Colonic mucosa (tissue), 4 donors: ENCODE measurements at regions not wholly inside any gene's neighbourhood (a gene's known extent, or its start where the extent isn't known, plus 50 kb on each side); places are given as distances from the start of the nearest gene placed in this dataset.

Source experiments
- DNase-seq: peaks from one replicate; pipeline ENCODE4 v3.0.0-alpha.2; 2020
- H3K27ac ChIP-seq: fragments of 200-600 bp; one replicate; pipeline ENCODE4 v1.8.0; 2021
- H3K27me3 ChIP-seq: fragments of 200-600 bp; one replicate; pipeline ENCODE4 v1.8.0; 2021
- H3K36me3 ChIP-seq: fragments of 200-600 bp; one replicate; pipeline ENCODE4 v1.8.0; 2021
- H3K4me1 ChIP-seq: fragments of 200-600 bp; one replicate; pipeline ENCODE4 v1.8.0; 2021; ENCODE audit warnings: mild to moderate bottlenecking
- H3K4me3 ChIP-seq: fragments of 200-600 bp; one replicate; pipeline ENCODE4 v1.8.0; 2021
- H3K9ac ChIP-seq, 2 donors: one replicate each; pipeline ENCODE4 v1.7.0; 2013; ENCODE audit warnings: control low read depth in 2 of 2, low read depth in 2 of 2, low read length in 2 of 2
- H3K9me3 ChIP-seq: fragments of 200-600 bp; one replicate; pipeline ENCODE4 v1.8.0; 2021
- CTCF ChIP-seq: fragments of 200-600 bp; IDR thresholded peaks from one replicate; pipeline ENCODE4 v1.8.0; 2022; ENCODE audit warnings: antibody characterized with exemption, mild to moderate bottlenecking
- intact Hi-C: fragments of 100-400 bp; cut with DNase I; formaldehyde crosslinking; loops from one replicate; pipeline ENCODE4 v1.14.1; 2022
- donor health status: healthy.
- donor health status: DM: no; HTN: no; CAD: no.
- donor health status: DM: no; HTN: no; CAD: no.

GRCh38 chr1:81032374-81032773 is 768.4 kb upstream of the ADGRL2 start:
- H3K9me3 ChIP-seq = no peaks in the 10 kb centered on the region
- no peak for TF ChIP-seq CTCF
- H3K4me3 ChIP-seq = no peak overlapping the region
- DNase-seq = no peak
- intact Hi-C loops = no loop called here
- H3K36me3 ChIP-seq = no peaks in the 10 kb centered on the region
- H3K4me1 ChIP-seq = no peaks in the 10 kb centered on the region
- no peak overlapping the region for H3K9ac ChIP-seq
- no peaks in the 10 kb centered on the region for H3K27me3 ChIP-seq
- no peak overlapping the region for H3K27ac ChIP-seq

DNA sequence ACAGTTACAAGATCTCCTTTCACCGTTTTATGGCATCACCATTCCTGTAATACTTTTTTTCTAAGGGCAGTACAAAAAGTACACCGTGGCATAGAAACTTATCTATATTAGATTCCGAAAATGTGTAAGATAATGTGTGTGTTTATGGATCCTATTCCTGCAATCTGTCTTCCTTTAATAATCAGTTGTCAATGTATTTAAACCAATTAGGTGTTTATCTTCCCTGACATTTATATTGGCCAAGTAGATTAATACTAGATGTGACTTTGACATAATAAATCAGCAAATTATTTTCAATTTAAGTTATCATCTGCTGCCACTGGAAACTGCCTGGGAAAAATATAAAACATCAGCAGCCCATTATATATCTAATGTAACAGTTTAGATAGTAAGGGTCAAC is 770.3 kb upstream of the ADGRL2 start:
- DNase-seq = no peak
- Histone ChIP-seq H3K27ac (no peak overlapping the region), H3K27me3 (no peaks in the 10 kb centered on the region), H3K4me1 (no peaks in the 10 kb centered on the region), H3K9me3 (no peaks in the 10 kb centered on the region), H3K9ac (no peak overlapping the region), H3K36me3 (no peaks in the 10 kb centered on the region), H3K4me3 (no peak overlapping the region)
- intact Hi-C loops = no loop called here
- no peak for TF ChIP-seq CTCF

- Histone ChIP-seq H3K27me3 (no peaks in the 10 kb centered on the region), H3K9me3 (no peaks in the 10 kb centered on the region), H3K27ac (no peak overlapping the region), H3K9ac (no peak overlapping the region), H3K36me3 (no peaks in the 10 kb centered on the region), H3K4me1 (no peaks in the 10 kb centered on the region), H3K4me3 (no peak overlapping the region)
- intact Hi-C loops = no loop called here
- no peak for DNase-seq
- no peak for TF ChIP-seq CTCF
These were observed 771.5 kb upstream of the ADGRL2 start for GRCh38 chr1:81029266-81029665.

- intact Hi-C loops = no loop called here
- no peaks in the 10 kb centered on the region for H3K4me1 ChIP-seq
- no peak overlapping the region for H3K9ac ChIP-seq
- H3K27me3 ChIP-seq = no peaks in the 10 kb centered on the region
- H3K9me3 ChIP-seq = no peaks in the 10 kb centered on the region
- H3K27ac ChIP-seq = no peak overlapping the region
- no peaks in the 10 kb centered on the region for H3K36me3 ChIP-seq
- H3K4me3 ChIP-seq = no peak overlapping the region
- TF ChIP-seq CTCF = no peak
- no peak for DNase-seq
These were observed 777.5 kb upstream of the ADGRL2 start for GRCh38 chr1:81023187-81023724.

GRCh38 chr1:81021134-81021533 is 779.6 kb upstream of the ADGRL2 start:
- no peak for TF ChIP-seq CTCF
- Histone ChIP-seq H3K4me1 (no peaks in the 10 kb centered on the region), H3K36me3 (no peaks in the 10 kb centered on the region), H3K4me3 (no peak overlapping the region), H3K9ac (no peak overlapping the region), H3K27me3 (no peaks in the 10 kb centered on the region), H3K27ac (no peak overlapping the region), H3K9me3 (no peaks in the 10 kb centered on the region)
- no peak for DNase-seq
- intact Hi-C loops = no loop called here

GRCh38 chr1:81020506-81020905 is 780.2 kb upstream of the ADGRL2 start:
- Histone ChIP-seq H3K27ac (no peak overlapping the region), H3K4me3 (no peak overlapping the region), H3K27me3 (no peaks in the 10 kb centered on the region), H3K36me3 (no peaks in the 10 kb centered on the region), H3K9ac (no peak overlapping the region), H3K9me3 (no peaks in the 10 kb centered on the region), H3K4me1 (no peaks in the 10 kb centered on the region)
- intact Hi-C loops = no loop called here
- TF ChIP-seq CTCF = no peak
- no peak for DNase-seq
